ENCODE measurements at regions not wholly inside any gene's neighbourhood (a gene's known extent, or its start where the extent isn't known, plus 50 kb on each side); places are given as distances from the start of the nearest gene placed in this dataset.

GRCh38 chr16:7113395-7113794 is 219.2 kb upstream of the RBFOX1 start:
- Histone ChIP-seq H3K9ac (ENCODE audit: insufficient read depth, low read depth, low read length) (no peak overlapping the region), H3K36me3 (replicated peaks in 1 of 2; ENCODE audit: control insufficient read depth in 1 of 2, insufficient read depth in 2 of 2, low read length in 2 of 2) (no peaks in the 10 kb centered on the region), H3K27me3 (ENCODE audit: control insufficient read depth in 1 of 2, insufficient read depth in 2 of 2, low read length in 2 of 2) (no peaks in the 10 kb centered on the region), H3K9me3 (ENCODE audit: low read length) (no peaks in the 10 kb centered on the region), H3K27ac (ENCODE audit: extremely low read length, insufficient read depth, low read length) (no peak overlapping the region), H4K20me1 (ENCODE audit: insufficient read depth, low read length) (no peaks in the 10 kb centered on the region), H3K4me3 (replicated peaks in 1 of 3; ENCODE audit: insufficient read depth in 1 of 3, low read depth in 2 of 3, low read length in 3 of 3) (no peak overlapping the region), H3K4me2 (ENCODE audit: low read depth, low read length) (no peak overlapping the region), H2AFZ (ENCODE audit: low read length) (no peak overlapping the region), H3K79me2 (ENCODE audit: insufficient read depth, low read length) (no peaks in the 10 kb centered on the region), H3K4me1 (ENCODE audit: insufficient read depth, low read length) (no peaks in the 10 kb centered on the region)
- intact Hi-C loops (cut with micrococcal nuclease; ENCODE audit: unreplicated experiment) (no loop called here), in situ Hi-C loops (cut with HindIII; ENCODE audit: extremely low pct_ligation_motif_present, low pct_unique_long_range_greater_than_20kb) (no loop called here)
- DNase-seq (ENCODE audit: low spot score) = no peak
- POLR2A ChIA-PET = no interaction called here
- no peak for ATAC-seq
- BruUV-seq (replicated peaks) = no TSS peak
- no peak for FAIRE-seq
- WGBS (ENCODE audit: low lambda C conversion rate) = 0% methylated on average over 2 of the region's 2 CpGs
- CTCF ChIA-PET (ENCODE audit: low intra/inter-chr PET ratio, low total read pairs) = no interaction called here
- TF ChIP-seq ZNF343 (CRISPR knock-in tag; IDR thresholded peaks at IDR 0.05) (no peak), ZNF10 (CRISPR knock-in tag; IDR thresholded peaks at IDR 0.05; ENCODE audit: borderline replicate concordance, low read depth) (no peak), POGK (CRISPR knock-in tag; conservative IDR thresholded peaks at IDR 0.05) (no peak), ZNF564 (CRISPR knock-in tag; IDR thresholded peaks at IDR 0.05) (no peak), CERS6 (CRISPR knock-in tag; IDR thresholded peaks at IDR 0.05) (no peak), ZNF614 (CRISPR knock-in tag; IDR thresholded peaks at IDR 0.05; ENCODE audit: borderline replicate concordance) (no peak), KAT2B (IDR thresholded peaks at IDR 0.05; ENCODE audit: borderline replicate concordance, low read depth, low read length) (no peak), ZNF24 (IDR thresholded peaks at IDR 0.05) (no peak), AGO2 (optimal IDR thresholded peaks at IDR 0.05; ENCODE audit: low read depth, low read length) (no peak), GTF2F1 (IDR thresholded peaks at IDR 0.05; ENCODE audit: low read length) (no peak), NFE2L1 (CRISPR knock-in tag; IDR thresholded peaks at IDR 0.05; ENCODE audit: borderline replicate concordance) (no peak), ELF4 (CRISPR knock-in tag; IDR thresholded peaks at IDR 0.05; ENCODE audit: borderline replicate concordance) (no peak), AKAP8 (CRISPR knock-in tag; IDR thresholded peaks at IDR 0.05) (no peak), SALL1 (CRISPR knock-in tag; IDR thresholded peaks at IDR 0.05) (no peak), MLLT10 (CRISPR knock-in tag; IDR thresholded peaks at IDR 0.05) (no peak), CSRNP1 (CRISPR knock-in tag; IDR thresholded peaks at IDR 0.05) (no peak), AHR (CRISPR knock-in tag; IDR thresholded peaks at IDR 0.05) (no peak), REXO4 (CRISPR knock-in tag; IDR thresholded peaks at IDR 0.05; ENCODE audit: borderline replicate concordance) (no peak), ZFP41 (CRISPR knock-in tag; IDR thresholded peaks at IDR 0.05; ENCODE audit: borderline replicate concordance) (no peak), ZNF574 (CRISPR knock-in tag; IDR thresholded peaks at IDR 0.05) (no peak)

Data from HepG2 (cell line).